ENCODE measurements at regions not wholly inside any gene's neighbourhood (a gene's known extent, or its start where the extent isn't known, plus 50 kb on each side); places are given as distances from the start of the nearest gene placed in this dataset.
"Not testable (repeated sequence)": the region's sequence is repeated elsewhere in the genome, so short reads cannot be mapped to it uniquely, and the experiment has no call there.

DNA sequence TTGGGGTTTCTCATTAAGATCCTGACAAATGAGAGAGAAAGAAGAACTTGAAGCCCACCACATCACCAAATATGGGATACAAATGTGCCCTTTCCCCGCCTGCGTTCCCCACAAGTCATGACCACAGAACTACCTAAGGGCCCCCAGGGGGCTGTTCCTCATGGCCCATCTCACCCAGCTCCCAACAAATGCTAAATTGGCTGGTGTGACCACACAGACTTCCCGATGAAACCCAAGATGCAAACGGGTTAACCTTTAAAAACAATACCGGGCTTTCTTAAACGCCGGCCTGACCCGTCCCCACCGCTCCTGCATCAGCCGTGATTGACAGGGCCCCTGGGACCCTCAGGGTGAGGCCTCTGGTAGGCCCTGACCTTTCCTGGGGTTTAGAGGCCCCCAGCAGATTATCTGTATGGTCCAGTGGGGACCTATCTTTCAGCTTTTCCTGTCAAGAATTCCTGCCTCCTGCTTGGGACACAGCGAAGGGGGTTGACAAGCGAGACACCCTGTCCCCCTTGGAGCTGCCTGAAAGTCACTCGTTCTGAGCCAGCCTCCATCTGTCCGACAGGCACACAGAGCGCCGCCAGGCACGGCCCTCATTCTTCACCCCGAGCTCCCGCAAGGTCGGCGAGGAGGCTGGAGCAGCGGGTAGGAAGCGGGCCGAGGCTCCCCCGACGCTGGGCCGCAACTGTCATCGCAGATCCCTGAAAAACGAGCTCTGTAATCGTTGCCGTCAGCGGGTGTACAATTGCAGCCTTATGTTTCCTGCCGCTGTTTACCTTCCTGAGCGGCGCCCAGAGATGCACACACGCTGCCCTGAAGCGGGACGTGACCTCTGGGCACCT, 300.1 kb downstream of the FOXL1 start:
- FAIRE-seq (no peak), DNase-seq (ENCODE audit: insufficient read length, low spot score) (no peak)

DNA sequence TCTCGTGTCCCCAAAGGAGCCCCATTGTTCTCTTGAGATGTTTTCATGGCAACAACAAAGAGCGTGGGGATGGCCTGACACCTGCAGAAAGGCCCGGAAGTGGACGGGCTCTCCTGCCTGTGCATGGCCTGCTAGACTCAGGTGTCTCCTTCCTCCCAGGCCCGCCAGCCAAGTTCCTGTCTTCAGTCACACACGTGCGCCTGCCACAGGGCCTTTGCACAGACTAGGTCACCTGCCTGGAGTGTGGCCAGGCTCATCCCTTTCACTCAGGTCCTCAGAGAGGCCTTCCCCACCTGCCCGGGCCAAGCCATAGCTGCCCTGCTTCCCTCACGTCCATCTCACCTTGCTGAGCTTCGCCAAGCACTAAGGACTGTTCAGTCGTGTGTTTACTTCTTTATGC, 300.9 kb downstream of the FOXL1 start:
- DNase-seq (ENCODE audit: insufficient read length, low spot score) (no peak), FAIRE-seq (no peak)

DNA sequence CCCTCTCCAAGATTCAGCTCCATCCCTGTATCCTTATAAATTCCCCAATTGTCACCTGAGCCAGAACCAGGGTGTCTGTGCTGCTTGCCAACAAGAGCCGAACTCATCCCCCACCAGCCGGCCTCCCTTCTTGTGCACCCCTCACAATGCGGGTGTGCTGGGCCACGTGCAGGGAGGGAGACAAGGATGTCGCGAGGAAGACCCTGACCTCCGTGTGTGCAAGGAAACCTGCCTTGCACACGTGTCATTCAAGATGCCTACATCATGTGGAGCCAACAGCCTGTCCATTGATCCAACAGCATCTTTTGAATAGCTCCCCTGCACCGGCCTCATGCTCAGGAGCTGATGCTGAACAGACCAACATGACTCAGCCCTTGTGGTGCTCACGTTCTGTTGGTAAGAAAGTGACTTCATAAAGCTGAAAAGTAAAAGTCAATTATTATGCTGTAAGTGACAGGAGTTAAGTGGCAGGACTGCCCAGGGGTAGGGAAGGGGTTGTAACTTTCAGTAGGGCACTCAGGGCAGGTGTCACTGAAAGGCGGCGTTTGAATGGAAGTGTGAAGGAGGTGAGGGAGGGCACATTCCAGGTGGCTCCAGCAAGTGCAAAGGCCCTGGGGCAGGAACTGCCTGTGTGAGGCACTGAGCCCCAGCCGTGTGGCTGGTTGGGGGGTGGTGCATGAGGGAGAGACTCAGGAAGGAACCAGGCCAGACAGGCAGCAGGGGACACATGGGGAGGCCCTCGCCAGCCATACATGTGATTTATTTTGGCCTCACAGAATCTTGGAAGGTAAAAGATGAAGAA, 302.2 kb downstream of the FOXL1 start:
- DNase-seq (ENCODE audit: insufficient read length, low spot score): no peak
- FAIRE-seq: peak; percentile 46

DNA sequence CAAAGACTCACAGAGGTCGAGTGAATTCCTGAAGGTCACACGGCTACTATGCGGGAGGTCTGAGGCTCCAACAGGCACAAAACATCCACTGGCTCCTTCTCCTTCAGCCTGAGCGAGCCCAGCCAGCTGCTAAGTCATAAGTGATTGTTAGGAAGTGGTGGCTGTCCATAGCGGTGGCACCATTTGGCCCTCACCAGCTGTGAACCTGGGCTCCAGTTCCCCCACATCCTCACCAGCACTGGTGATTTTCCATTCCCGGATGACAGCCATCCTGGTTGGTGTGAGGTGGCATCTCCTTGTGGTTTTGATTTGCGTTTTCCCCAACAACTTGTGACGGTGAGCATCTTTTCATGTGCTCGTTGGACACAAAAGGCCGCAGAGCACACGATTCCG, 302.8 kb downstream of the FOXL1 start:
- DNase-seq (ENCODE audit: insufficient read length, low spot score) (no peak), FAIRE-seq (no peak)

DNA sequence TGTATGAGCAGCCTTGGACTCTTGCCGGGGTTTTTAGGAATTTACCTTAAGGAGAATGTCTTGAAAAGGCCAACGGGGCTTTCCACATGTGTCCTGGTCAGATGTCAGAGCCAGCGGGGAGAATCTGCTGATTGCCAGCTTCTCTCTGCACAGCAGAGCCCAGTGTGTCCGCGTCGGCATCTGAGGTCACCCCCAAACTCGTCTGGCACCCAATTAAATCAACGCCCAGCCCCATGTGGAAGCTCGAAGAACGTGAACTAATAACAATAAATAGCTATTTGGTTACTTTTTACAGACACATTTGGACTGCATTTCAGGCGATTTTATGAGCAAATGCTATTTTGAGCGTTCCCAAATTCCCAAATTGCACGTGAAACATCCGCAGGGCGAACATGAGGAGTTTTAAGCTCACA, 303.5 kb downstream of the FOXL1 start:
- no peak for DNase-seq (ENCODE audit: insufficient read length, low spot score)
- FAIRE-seq: no peak

DNA sequence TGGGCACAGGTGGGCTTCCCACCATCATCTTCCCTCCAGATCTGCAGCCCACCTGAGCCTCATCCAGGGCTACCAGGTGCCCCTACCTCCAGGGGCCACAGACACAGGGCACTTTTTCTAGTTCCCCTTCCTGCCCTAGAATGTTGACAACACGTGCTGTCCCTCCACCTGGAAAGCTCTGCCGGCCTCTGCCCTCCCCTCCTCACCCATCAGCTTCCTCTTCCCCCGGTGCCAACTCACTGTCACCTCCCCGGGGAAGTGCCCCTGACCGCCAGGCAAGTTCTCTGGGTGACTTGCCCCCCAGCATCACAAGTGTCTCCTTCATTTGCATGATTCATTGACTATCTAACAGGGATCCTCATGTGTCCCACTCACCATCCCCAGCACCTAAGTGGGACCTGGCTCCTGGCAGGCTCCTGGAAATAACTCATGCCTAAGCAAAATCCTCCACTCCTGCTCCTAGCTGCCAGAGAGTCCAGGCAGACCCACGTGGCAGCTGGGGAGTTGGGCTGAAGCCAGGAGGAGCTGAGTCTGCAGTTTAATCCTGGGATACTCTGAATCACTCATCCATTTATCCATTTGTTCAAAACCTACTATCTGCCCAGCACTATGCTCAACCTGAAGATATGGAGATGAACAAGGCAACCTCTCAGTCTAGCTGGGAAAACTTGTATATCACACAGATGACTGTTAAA, 304.4 kb downstream of the FOXL1 start:
- DNase-seq (ENCODE audit: insufficient read length, low spot score): peak; percentile 62
- peak; percentile 9 for FAIRE-seq

DNA sequence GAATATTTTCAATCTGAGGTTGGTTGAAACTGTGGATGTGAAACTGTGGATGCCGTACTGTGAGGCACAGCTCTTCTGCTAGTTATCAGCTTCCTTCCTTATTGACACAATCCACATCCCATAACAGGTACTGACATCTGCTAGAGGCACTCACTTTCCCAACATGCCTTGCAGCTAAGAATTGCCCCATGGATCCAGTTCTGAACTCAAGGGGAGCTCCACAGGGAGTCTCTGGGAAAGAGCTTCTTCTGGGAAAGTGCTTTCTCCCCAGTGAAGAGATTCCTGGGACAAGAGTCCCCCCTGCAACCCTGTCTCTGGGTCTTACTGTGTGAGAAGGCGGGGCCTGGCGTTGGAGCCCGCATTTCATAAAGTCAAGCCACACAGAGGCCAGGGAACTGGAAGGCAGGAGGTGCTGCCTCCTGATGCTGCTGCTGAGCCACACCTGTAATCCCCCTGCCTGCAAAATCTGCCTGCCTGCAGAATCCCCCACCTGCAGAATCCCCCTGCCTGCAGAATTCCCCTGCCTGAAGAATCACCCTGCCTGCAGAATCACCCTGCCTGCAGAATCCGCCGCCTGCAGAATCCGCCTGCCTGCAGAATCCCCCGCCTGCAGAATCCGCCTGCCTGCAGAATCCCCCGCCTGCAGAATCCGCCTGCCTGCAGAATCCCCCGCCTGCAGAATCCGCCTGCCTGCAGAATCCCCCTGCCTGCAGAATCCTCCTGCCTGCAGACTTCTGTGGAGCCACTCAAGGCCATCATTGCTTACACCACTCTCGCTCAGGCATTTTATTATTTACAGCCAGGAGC, 305.4 kb downstream of the FOXL1 start:
- DNase-seq (ENCODE audit: insufficient read length, low spot score): no peak
- no peak for FAIRE-seq

DNA sequence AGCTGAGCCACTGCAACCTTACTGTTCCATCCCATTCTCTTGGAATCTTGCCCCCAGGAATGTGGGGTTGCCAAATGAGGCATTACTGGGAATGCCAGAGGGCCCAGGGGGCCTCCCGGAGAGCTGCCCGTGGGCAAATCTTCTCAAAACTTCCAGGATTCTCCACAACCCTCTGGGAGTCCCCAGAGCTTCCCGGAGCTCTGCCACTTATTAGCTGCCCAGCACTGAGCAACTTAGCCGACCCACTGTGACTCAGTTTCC, 306.0 kb downstream of the FOXL1 start:
- DNase-seq (ENCODE audit: insufficient read length, low spot score) (no peak), FAIRE-seq (peak; percentile 63)

DNA sequence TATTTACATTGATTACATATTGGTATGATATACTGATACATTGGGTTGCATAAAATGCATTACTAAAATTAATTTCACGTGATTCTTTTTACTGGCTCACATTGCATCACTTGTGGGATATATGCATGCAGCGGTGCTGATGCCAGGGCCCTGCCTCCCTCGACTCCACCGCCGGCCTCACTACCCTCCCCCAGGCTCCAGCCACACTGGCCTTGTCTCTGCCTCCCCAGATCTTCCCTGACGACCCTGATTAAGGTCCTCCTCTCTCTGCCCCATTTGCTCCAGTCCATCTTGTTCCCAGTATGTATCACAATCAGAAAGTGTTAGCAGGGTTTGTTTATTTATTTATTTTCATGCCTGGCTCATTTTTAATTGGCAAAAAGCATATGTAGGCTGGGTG, 306.8 kb downstream of the FOXL1 start:
- DNase-seq (ENCODE audit: insufficient read length, low spot score): no peak
- no peak for FAIRE-seq

DNA sequence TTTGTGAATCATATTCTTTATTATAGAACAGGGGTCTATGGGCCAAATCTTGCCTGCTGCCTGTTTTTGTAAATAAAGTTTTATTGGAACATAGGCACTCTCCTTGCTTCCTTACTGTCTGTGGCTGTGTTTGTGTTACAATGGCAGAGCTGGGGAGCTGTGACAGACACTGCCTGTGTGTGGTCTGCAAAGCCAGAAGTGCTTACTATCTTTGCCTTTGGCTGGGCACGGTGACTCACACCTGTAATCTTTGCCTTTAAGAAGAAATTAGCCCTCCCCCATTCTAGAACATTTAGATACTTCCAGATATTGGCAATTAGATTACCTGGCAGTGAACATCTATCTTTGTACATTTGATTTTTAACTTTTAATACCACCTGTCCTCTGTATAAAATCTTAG, 308.3 kb downstream of the FOXL1 start:
- DNase-seq (ENCODE audit: insufficient read length, low spot score) (no peak), FAIRE-seq (no peak)

DNA sequence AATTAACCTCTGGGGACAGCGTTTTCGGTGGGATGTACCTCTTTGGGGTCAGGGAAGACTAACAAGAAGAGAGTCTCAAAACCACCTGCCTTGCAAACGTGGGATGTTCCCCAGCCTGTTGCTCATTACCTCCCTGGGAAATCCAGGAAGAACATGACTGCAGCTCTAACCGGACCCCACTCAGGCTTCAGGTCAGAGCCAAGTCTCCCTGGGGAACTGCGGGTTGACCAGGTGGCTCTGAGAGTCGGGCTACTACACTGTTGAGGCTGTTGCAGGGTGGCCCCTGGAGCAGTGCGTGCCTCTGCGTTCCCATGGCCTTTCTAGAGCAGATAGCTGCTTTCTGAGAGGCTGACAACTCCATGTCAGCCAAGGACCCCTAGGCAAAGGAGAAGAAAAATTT, 309.1 kb downstream of the FOXL1 start:
- no peak for FAIRE-seq
- DNase-seq (ENCODE audit: insufficient read length, low spot score): no peak

DNA sequence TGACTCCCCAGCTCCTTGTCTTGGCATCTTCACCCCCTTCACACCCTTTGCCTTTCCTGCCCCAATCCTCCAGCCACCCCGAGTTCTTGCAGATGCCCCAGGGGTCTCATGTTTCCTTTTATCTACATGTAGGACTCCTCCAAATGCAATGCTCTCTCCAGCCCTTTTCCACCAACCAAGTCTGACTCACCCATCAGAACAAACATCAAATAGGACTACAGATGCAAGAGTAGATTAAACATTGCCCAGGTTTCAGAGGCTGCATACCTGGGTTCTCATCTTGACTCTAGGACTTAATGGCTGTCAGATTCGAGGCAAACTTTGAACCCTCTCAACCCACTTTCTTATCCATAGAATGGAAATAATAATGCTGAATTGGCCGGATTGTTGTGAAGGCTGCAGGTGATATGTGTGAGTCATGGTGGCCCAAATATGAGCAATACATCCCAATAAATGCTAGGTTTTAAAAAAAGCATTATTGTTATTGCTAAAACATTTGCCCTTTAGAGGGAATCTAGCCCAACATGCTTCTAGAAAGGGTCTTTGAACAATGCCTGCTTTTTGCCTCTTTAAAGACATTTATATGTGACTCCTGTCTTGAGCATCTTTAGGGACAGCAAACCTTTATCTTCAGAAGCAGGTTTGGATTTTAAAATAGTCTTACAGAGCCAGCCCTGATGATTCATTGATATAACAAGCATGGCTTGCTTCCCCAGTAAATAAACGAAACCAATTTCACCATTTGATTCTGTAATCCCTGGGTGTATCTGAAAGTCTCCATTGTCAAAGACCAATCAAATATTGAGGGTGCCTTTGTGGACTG, 310.1 kb downstream of the FOXL1 start:
- no peak for FAIRE-seq
- no peak for DNase-seq (ENCODE audit: insufficient read length, low spot score)

DNA sequence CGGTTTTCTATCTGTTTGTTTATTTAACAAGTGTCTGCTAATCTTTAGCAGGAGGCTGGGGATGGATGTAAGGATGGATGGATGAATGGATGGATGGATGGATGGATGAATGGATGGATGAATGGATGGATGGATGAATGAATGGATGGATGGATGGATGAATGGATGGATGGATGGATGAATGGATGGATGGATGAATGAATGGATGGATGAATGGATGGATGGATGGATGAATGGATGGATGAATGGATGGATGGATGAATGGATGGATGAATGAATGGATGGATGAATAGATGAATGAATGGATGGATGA, 310.7 kb downstream of the FOXL1 start:
- FAIRE-seq: peak; percentile 4
- not testable (repeated sequence) for DNase-seq (ENCODE audit: insufficient read length, low spot score)

DNA sequence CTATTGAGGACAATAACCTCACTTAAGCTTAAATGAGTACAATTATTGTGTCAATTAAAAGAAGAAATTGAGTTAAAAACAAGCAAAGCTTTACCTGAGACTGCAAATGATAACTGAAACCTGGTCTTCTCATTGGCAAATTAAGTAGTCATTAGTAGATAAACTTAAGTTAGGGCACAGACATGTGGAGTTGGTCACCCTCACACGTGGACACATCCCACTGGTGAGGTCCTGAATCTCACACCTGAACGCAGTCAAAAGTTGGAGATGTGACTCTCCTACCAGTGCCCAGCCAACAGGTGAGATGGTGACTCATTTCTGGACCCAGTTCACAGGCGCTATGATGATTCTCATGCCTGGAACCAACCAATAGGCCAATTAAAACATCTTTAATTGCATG, 311.6 kb downstream of the FOXL1 start:
- no peak for FAIRE-seq
- DNase-seq (ENCODE audit: insufficient read length, low spot score): no peak

DNA sequence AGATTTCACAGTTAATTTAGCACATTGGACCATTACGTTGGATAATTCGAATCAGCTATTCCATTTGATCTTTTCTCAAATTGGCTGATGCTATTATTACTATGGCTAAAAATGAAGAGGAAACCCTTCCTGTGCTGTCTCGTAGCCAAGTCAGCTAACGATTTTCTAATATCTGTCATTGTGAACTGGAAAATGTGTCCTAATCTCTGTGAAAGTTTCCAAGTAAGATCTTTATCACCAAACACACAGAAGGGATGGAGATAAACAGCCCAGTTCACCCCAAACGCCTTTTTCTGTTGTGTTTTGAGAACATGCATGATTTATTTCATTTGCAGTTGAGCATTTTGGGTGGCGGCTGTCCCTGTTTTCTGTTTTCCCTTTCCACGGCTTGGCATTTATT, 312.8 kb downstream of the FOXL1 start:
- FAIRE-seq: no peak

DNA sequence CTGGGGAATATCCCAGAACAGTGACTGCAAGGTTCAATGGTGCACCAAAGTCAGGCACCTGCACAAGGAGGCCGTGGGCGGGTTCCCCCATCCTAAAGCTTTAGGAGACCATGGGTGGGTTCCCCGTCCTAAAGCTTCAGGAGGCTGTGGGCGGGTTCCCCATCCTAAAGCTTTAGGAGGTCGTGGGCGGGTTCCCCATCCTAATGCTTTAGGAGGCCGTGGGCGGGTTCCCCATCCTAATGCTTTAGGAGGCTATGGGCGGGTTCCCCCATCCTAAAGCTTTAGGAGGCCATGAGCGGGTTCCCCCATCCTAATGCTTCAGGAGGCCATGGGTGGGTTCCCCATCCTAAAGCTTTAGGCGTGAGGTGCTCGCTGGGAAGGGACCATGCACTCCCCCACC, 313.3 kb downstream of the FOXL1 start:
- FAIRE-seq (no peak), DNase-seq (ENCODE audit: insufficient read length, low spot score) (no peak)

More for the DNA sequence above, 312.8 kb downstream of the FOXL1 start:
- DNase-seq (ENCODE audit: insufficient read length, low spot score): no peak

DNA sequence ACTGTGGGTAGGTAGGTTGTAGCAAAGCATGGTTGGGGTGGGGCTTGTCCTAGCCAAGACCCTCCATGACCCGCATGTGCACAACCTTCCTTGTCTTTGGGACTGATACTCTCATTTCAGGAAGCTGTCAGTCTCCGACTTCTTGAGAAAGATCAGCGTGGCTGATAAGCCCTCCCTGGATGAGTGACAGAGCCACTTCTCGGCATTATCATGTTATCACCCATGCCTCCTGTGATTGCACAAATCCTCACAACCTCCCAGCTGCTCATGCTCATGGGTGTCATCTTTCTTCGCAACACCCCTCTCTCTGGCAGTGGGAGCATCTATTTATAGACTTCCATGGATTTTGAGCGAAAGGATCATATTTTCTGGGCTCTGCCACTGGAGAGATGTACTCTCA, 314.2 kb downstream of the FOXL1 start:
- DNase-seq (ENCODE audit: insufficient read length, low spot score): no peak
- peak; percentile 57 for FAIRE-seq

DNA sequence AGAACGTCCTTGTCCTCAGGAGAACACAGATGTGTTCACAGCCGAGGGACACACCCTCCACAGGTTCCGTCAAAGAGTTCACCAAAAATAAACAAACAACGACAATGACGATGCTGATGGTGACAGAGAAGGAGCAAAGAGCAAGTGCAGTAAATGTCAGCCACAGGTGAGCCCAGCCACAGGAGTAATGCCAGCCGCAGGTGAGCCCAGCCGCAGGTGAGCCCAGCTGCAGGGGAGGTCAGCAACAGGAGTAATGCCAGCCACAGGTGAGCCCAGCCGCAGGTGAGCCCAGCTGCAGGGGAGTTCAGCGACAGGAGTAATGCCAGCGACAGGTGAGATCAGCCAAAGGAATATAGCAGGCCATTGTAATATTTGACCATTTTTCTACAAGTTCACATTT, 315.2 kb downstream of the FOXL1 start:
- no peak for FAIRE-seq
- DNase-seq (ENCODE audit: insufficient read length, low spot score): no peak

DNA sequence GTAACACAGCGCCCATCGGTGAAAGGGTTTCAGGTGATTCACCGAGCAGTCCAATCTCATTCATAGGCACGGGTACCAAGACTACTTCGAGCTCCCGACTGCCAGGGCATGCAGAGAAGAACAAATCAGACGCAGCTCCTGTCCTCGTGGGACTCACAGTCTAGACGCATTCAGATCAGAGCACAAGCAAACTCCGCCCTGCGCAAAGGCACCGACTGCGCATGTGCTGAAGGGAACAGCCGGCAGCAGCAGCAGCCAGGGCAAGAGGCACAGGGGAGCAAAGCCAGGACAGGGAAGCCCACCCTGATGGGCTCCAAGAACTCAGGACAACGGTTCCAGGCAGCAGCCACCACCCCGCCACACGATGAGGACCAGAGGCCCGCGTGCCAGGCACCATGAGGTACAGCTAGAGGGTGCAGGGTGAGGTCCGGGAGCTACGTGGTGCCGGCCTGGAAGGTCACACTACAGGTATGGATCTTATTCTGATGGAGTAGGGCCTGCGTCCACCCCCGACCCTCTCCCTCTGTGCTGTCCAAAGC, 315.7 kb downstream of the FOXL1 start:
- DNase-seq (ENCODE audit: insufficient read length, low spot score): no peak
- no peak for FAIRE-seq

DNA sequence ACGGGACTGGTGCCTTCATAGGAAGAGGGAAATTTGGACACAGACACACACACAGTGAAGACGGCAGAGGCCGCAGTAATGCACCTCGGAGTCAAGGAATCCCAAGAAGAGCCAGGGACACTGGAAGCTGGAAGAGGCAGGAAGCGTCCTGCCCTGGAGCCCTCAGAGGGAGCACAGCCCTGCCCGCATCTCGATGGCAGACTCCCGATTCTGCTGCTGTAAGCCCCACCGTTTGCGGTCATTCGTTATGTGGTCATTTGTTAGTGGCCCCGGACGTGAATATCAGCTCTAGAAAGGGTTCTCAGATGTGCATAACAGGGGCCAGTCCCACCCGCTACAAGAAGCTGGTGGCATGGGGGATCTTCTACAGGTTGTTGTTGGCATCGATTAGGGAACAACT, 316.6 kb downstream of the FOXL1 start:
- no peak for FAIRE-seq
- DNase-seq (ENCODE audit: insufficient read length, low spot score): no peak

Data from HTR-8/SVneo (cell line).